HepG2 (cell line): ENCODE measurements at regions not wholly inside any gene's neighbourhood (a gene's known extent, or its start where the extent isn't known, plus 50 kb on each side); places are given as distances from the start of the nearest gene placed in this dataset.

Experiments
- ATAC-seq: fragments of 200-7000 bp; cut with Tn5 transposase; 3 replicates; pipeline ENCODE4 v1.9.1; 2020; ENCODE audit warnings: mild to moderate bottlenecking, moderate library complexity
- BruUV-seq: library from RNA; stranded (reverse); fragments of 400-500 nt; replicated peaks from 2 replicates; lab custom pipeline; 2021; lab: Mats Ljungman, UMichigan
- CTCF ChIA-PET: fragments of 300-600 bp; formaldehyde crosslinking; extraction: SDS; loops from one replicate; lab custom pipeline; 2021; ENCODE audit warnings: low total read pairs, inconsistent platforms, low intra/inter-chr PET ratio; lab: Yijun Ruan, JAX
- POLR2A ChIA-PET: fragments of 350-600 bp; sonication (Branson Sonifier 250); formaldehyde crosslinking; loops from one replicate; lab custom pipeline; 2020; ENCODE audit warnings: antibody characterized with exemption, inconsistent platforms; lab: Yijun Ruan, JAX
- DNase-seq: peaks from one replicate; pipeline ENCODE4 v3.0.0-alpha.2; 2015; ENCODE audit warnings: low spot score
- FAIRE-seq: peaks from 3 replicates; lab custom pipeline; 2011; peaks lifted over from hg19 to GRCh38; lab: Jason Lieb, UNC
- H2AFZ ChIP-seq: one replicate; pipeline ENCODE4 v1.6.1; 2011; ENCODE audit warnings: low read length, inconsistent platforms
- H3K27ac ChIP-seq: fragments of 300-600 bp; 3 replicates; pipeline ENCODE4 v1.8.0; 2011; ENCODE audit warnings: mixed run types, mild to moderate bottlenecking, mixed read lengths, low read length, inconsistent platforms; ENCODE audit not compliant: insufficient read depth; ENCODE audit errors: extremely low read length
- H3K27me3 ChIP-seq, 2 experiments: fragments of 200-600 bp in 1 of 2; 2 replicates in 1 of 2; 3 replicates in 1 of 2; pipeline versions ENCODE4 v1.6.0 to v1.8.0; 2011; ENCODE audit warnings: low read length in 2 of 2, mild to moderate bottlenecking in 2 of 2, moderate library complexity in 2 of 2, inconsistent platforms in 1 of 2; ENCODE audit not compliant: insufficient read depth in 2 of 2, control insufficient read depth in 1 of 2
- H3K36me3 ChIP-seq, 2 experiments: fragments of 200-600 bp in 1 of 2; replicated peaks in 1 of 2; 2 replicates in 1 of 2; 3 replicates in 1 of 2; pipeline versions ENCODE4 v1.5.1 to v1.8.0; 2011; ENCODE audit warnings: low read length in 2 of 2, inconsistent platforms in 1 of 2; ENCODE audit not compliant: insufficient read depth in 2 of 2, control insufficient read depth in 1 of 2
- H3K4me1 ChIP-seq: 2 replicates; pipeline ENCODE4 v1.5.1; 2012; ENCODE audit warnings: low read length, inconsistent platforms; ENCODE audit not compliant: insufficient read depth
- H3K4me2 ChIP-seq: 2 replicates; pipeline ENCODE4 v1.6.0; 2011; ENCODE audit warnings: low read depth, low read length, inconsistent platforms
- H3K4me3 ChIP-seq, 3 experiments: fragments of 200-600 bp in 1 of 3; sonication (generic), shearing (Covaris generic) in 1 of 3; replicated peaks in 1 of 3; 2 replicates each; pipeline ENCODE4 v1.5.1; 2011 to 2016; ENCODE audit warnings: low read length in 3 of 3, inconsistent platforms in 2 of 3, low read depth in 2 of 3, mild to moderate bottlenecking in 2 of 3, control low read depth in 1 of 3, mixed read lengths in 1 of 3; ENCODE audit not compliant: insufficient read depth in 1 of 3
- H3K79me2 ChIP-seq: one replicate; pipeline ENCODE4 v1.6.1; 2011; ENCODE audit warnings: low read length, inconsistent platforms; ENCODE audit not compliant: insufficient read depth
- H3K9ac ChIP-seq: 2 replicates; pipeline ENCODE4 v1.6.0; 2011; ENCODE audit warnings: mild to moderate bottlenecking, low read depth, low read length, inconsistent platforms; ENCODE audit not compliant: insufficient read depth
- H3K9me3 ChIP-seq: 2 replicates; pipeline ENCODE4 v1.5.1; 2012; ENCODE audit warnings: mild to moderate bottlenecking, low read length
- H4K20me1 ChIP-seq: 2 replicates; pipeline ENCODE4 v1.6.0; 2011; ENCODE audit warnings: inconsistent platforms, mild to moderate bottlenecking, low read length, moderate library complexity; ENCODE audit not compliant: insufficient read depth
- CCDC6 ChIP-seq: sonication (generic); formaldehyde crosslinking; IDR thresholded peaks from 2 replicates; pipeline ENCODE4 v1.8.1; 2022; ENCODE audit warnings: mild to moderate bottlenecking, missing genetic modification reagents, moderate library complexity
- CREB1 ChIP-seq, 2 experiments: fragments of 450-650 bp in 1 of 2; IDR thresholded peaks; 2 replicates each; pipeline ENCODE4 v1.6.1; 2016 to 2017; ENCODE audit warnings: control low read depth in 1 of 2, mild to moderate bottlenecking in 1 of 2, missing compliant biosample characterization in 1 of 2, missing genetic modification characterization in 1 of 2
- DNMT1 ChIP-seq: sonication (generic); formaldehyde crosslinking; IDR thresholded peaks from 2 replicates; pipeline ENCODE4 v1.5.1; 2020; ENCODE audit warnings: mild to moderate bottlenecking, missing genetic modification reagents
- MTA1 ChIP-seq: sonication (generic); formaldehyde crosslinking; IDR thresholded peaks from 2 replicates; pipeline ENCODE4 v1.4.0; 2020; ENCODE audit warnings: missing genetic modification reagents, mild to moderate bottlenecking, borderline replicate concordance
- PHF8 ChIP-seq: sonication (generic); formaldehyde crosslinking; IDR thresholded peaks from 2 replicates; pipeline ENCODE4 v1.5.0; 2020; ENCODE audit warnings: missing genetic modification reagents
- PITX1 ChIP-seq: sonication (generic); formaldehyde crosslinking; IDR thresholded peaks from 2 replicates; pipeline ENCODE4 v1.5.1; 2020; ENCODE audit warnings: mild to moderate bottlenecking, missing genetic modification reagents
- PLRG1 ChIP-seq: fragments of 450-650 bp; conservative IDR thresholded peaks from 2 replicates; pipeline ENCODE4 v1.6.1; 2016
- RFX1 ChIP-seq: fragments of 450-650 bp; IDR thresholded peaks from 2 replicates; pipeline ENCODE4 v1.6.1; 2017
- TOPORS ChIP-seq: sonication (generic); formaldehyde crosslinking; IDR thresholded peaks from 2 replicates; pipeline ENCODE4 v1.8.0; 2023; ENCODE audit warnings: mild to moderate bottlenecking, missing genetic modification reagents
- ZNF33B ChIP-seq: sonication (generic); formaldehyde crosslinking; IDR thresholded peaks from 2 replicates; pipeline ENCODE4 v1.5.1; 2020; ENCODE audit warnings: mild to moderate bottlenecking, missing genetic modification reagents
- ZNF790 ChIP-seq: sonication (generic); formaldehyde crosslinking; IDR thresholded peaks from 2 replicates; pipeline ENCODE4 v1.8.0; 2022; ENCODE audit warnings: missing genetic modification reagents, mild to moderate bottlenecking, borderline replicate concordance
- WGBS: methylation state at CpG from one replicate; pipeline ENCODE4 v1.1.6; 2017; ENCODE audit warnings: low lambda C conversion rate; 5-methylcytosine and 5-hydroxymethylcytosine counted together
- in situ Hi-C: cut with HindIII; loops from 2 replicates; pipeline ENCODE4 v1.10.0; 2017; ENCODE audit warnings: low pct_unique_long_range_greater_than_20kb; ENCODE audit not compliant: extremely low pct_ligation_motif_present
- intact Hi-C: fragments of 100-400 bp; cut with micrococcal nuclease; formaldehyde crosslinking; loops from one replicate; pipeline ENCODE4 v1.10.0; 2022; ENCODE audit not compliant: unreplicated experiment
- TF ChIP-seq, protein P1 (sequence below): sonication (generic); formaldehyde crosslinking; IDR thresholded peaks from 2 replicates; pipeline ENCODE4 v1.4.0; 2020; ENCODE audit warnings: mild to moderate bottlenecking, missing genetic modification reagents
- TF ChIP-seq, protein P2 (sequence below): sonication (generic); formaldehyde crosslinking; IDR thresholded peaks from 2 replicates; pipeline ENCODE4 v1.8.0; 2022; ENCODE audit warnings: mild to moderate bottlenecking, missing genetic modification reagents, moderate library complexity

DNA sequence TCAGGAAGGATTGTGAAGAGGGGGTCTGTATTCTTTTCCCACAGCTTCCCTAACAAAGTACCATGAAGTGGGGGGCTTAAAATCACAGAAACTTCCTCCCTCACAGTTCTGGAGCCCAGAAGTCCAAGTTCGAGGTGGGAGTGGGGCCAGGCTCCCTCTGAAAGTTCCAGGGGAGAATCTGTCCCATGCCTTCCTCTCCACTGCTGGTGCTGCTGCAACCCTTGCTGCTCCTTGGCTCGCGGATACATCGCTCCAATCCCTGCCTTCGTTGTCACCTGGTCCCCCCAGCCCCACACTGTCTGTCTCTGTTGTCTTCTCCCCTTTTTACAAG, 134.1 kb downstream of the DDX1 start:
- CTCF ChIA-PET, result no interaction called here
- H3K36me3 ChIP-seq, result no peaks in the 10 kb centered on the region

More for the DNA sequence above, 134.1 kb downstream of the DDX1 start:
- Histone ChIP-seq H3K9ac (no peak overlapping the region), H3K4me2 (no peak overlapping the region), H4K20me1 (no peaks in the 10 kb centered on the region), H3K27ac (no peak overlapping the region), H3K79me2 (no peaks in the 10 kb centered on the region), H3K27me3 (peaks cover 15 to 72% of the 10 kb centered on the region in 2 experiments), H3K4me1 (0 out of 2 replicates have a peak, but pooled peaks cover 10% of the 10 kb centered on the region), H3K4me3 (no peak overlapping the region), H3K9me3 (no peaks in the 10 kb centered on the region), H2AFZ (no peak overlapping the region)
- intact Hi-C loops, result no loop called here
- no peak for TF ChIP-seq CREB1 (IDR thresholded peaks at IDR 0.05)
- no peak for TF ChIP-seq CREB1 (CRISPR knock-in tag; IDR thresholded peaks at IDR 0.05)
- TF ChIP-seq, protein P1, sequence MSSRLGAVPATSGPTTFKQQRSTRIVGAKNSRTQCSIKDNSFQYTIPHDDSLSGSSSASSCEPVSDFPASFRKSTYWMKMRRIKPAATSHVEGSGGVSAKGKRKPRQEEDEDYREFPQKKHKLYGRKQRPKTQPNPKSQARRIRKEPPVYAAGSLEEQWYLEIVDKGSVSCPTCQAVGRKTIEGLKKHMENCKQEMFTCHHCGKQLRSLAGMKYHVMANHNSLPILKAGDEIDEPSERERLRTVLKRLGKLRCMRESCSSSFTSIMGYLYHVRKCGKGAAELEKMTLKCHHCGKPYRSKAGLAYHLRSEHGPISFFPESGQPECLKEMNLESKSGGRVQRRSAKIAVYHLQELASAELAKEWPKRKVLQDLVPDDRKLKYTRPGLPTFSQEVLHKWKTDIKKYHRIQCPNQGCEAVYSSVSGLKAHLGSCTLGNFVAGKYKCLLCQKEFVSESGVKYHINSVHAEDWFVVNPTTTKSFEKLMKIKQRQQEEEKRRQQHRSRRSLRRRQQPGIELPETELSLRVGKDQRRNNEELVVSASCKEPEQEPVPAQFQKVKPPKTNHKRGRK (CRISPR knock-in tag), result no peak
- TF ChIP-seq PLRG1, result no peak
- TF ChIP-seq, protein P2, sequence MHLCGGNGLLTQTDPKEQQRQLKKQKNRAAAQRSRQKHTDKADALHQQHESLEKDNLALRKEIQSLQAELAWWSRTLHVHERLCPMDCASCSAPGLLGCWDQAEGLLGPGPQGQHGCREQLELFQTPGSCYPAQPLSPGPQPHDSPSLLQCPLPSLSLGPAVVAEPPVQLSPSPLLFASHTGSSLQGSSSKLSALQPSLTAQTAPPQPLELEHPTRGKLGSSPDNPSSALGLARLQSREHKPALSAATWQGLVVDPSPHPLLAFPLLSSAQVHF, result no peak
- no peak for TF ChIP-seq DNMT1 (CRISPR knock-in tag)
- no peak for TF ChIP-seq CCDC6
- TF ChIP-seq RFX1, result no peak
- no peak for TF ChIP-seq MTA1 (CRISPR knock-in tag)
- no peak for TF ChIP-seq TOPORS (CRISPR knock-in tag)
- TF ChIP-seq PITX1 (CRISPR knock-in tag), result no peak
- no peak for TF ChIP-seq PHF8 (CRISPR knock-in tag)
- TF ChIP-seq ZNF790 (CRISPR knock-in tag), result no peak
- no peak for TF ChIP-seq ZNF33B
- POLR2A ChIA-PET, result no interaction called here
- FAIRE-seq, result no peak
- in situ Hi-C loops, result loop anchor here (25.0 kb wide), 1 partner anchor 88 kb away; no protein-coding TSS in a partner anchor
- WGBS, result 70% methylated on average over 5 of the region's 5 CpGs
- no peak for ATAC-seq
- no TSS peak for BruUV-seq
- DNase-seq, result no peak
